ENCODE measurements at regions not wholly inside any gene's neighbourhood (a gene's known extent, or its start where the extent isn't known, plus 50 kb on each side); places are given as distances from the start of the nearest gene placed in this dataset.

- no TSS peak for BruUV-seq (replicated peaks)
- no peak for DNase-seq
- Histone ChIP-seq H3K4ac (ENCODE audit: low read depth, low read length) (no peak overlapping the region), H3K56ac (ENCODE audit: extremely low read depth, insufficient read depth, low read length) (no peak overlapping the region), H3K18ac (ENCODE audit: low read depth, low read length) (no peak overlapping the region), H4K5ac (ENCODE audit: low read depth, low read length) (no peak overlapping the region), H3K14ac (replicated peaks; ENCODE audit: low read depth, low read length) (no peak overlapping the region), H3K9ac (ENCODE audit: low read depth, low read length) (no peak overlapping the region), H2BK20ac (ENCODE audit: low read depth, low read length) (no peak overlapping the region), H2AK5ac (ENCODE audit: low read depth, low read length) (no peak overlapping the region), H3K4me1 (ENCODE audit: control insufficient read depth, insufficient read depth, low read length) (peaks cover 2% of the 10 kb centered on the region; the same call in 1 of the 2 replicates), H3K4me2 (ENCODE audit: low read depth, low read length) (no peak overlapping the region), H3K9me1 (ENCODE audit: insufficient read depth, low read length) (no peaks in the 10 kb centered on the region), H3K27ac (ENCODE audit: insufficient read depth, low read length) (no peak overlapping the region), H3K27me3 (ENCODE audit: control insufficient read depth, insufficient read depth, low read length) (peaks cover 1% of the 10 kb centered on the region; the same call in 1 of the 2 replicates), H2BK15ac (ENCODE audit: low read depth, low read length) (no peak overlapping the region), H2BK5ac (ENCODE audit: low read depth, low read length, poor library complexity, severe bottlenecking) (no peak overlapping the region), H2BK120ac (ENCODE audit: low read depth, low read length) (no peak overlapping the region), H4K8ac (ENCODE audit: low read depth in 2 of 2, low read length in 2 of 2) (no peak overlapping the region), H3K79me1 (ENCODE audit: low read depth in 1 of 2, low read length in 2 of 2) (no peaks in the 10 kb centered on the region), H2AK9ac (replicated peaks; ENCODE audit: low read depth, low read length, poor library complexity) (no peak overlapping the region), H3K4me3 (ENCODE audit: insufficient read depth, low read depth, low read length) (no peak overlapping the region), H4K20me1 (ENCODE audit: insufficient read depth, low read length) (no peaks in the 10 kb centered on the region), H3K36me3 (ENCODE audit: control insufficient read depth, insufficient read depth, low read length) (no peaks in the 10 kb centered on the region), H4K91ac (ENCODE audit: insufficient read depth, low read depth, low read length) (no peak overlapping the region), H3K23ac (ENCODE audit: low read depth, low read length) (no peak overlapping the region), H2AFZ (replicated peaks; ENCODE audit: low read length, poor library complexity) (no peak overlapping the region), H3K9me3 (ENCODE audit: control insufficient read depth, insufficient read depth, low read length) (no peaks in the 10 kb centered on the region)
- in situ Hi-C loops (cut with MboI; ENCODE audit: low sequenced_read_pairs) (no loop called here), dilution Hi-C loops (cut with HindIII; ENCODE audit: low sequenced_read_pairs, unreplicated experiment) (no loop called here), intact Hi-C loops (cut with micrococcal nuclease) (loop anchor here (1.0 to 2.0 kb wide), 2 partner anchors 45 to 226 kb away; no protein-coding TSS in a partner anchor)
- TF ChIP-seq RAD21 (IDR thresholded peaks at IDR 0.05; ENCODE audit: low read length), result no peak
- POLR2A ChIA-PET (ENCODE audit: unreplicated experiment), result no interaction called here
- CTCF ChIA-PET, result interaction anchor here (2.0 to 2.4 kb wide), 2 partner anchors 73 to 226 kb away, joined by 8 to 10 read pairs; no protein-coding TSS in a partner anchor
- 80% methylated on average over 8 of the region's 16 CpGs; no CpG with 5 or more reads in 1 of the 2 experiments for WGBS, 2 experiments (ENCODE audit: extremely low coverage in 2 of 2, insufficient read length in 1 of 2)
- no peak for ATAC-seq (ENCODE audit: low read depth)
Measured at GRCh38 chr6:168133687-168134559, 54.9 kb upstream of the FRMD1 start.

Measured in IMR-90 (cell line).